WI38 (cell line): ENCODE measurements at regions not wholly inside any gene's neighbourhood (a gene's known extent, or its start where the extent isn't known, plus 50 kb on each side); places are given as distances from the start of the nearest gene placed in this dataset.

Experiments
- H3K4me3 ChIP-seq: 2 replicates; pipeline ENCODE4 v1.5.1; 2011; ENCODE audit warnings: low read depth, mild to moderate bottlenecking, control low read depth, low read length
- TF ChIP-seq, protein P1 (sequence below): IDR thresholded peaks from 2 replicates; pipeline ENCODE4 v1.5.1; 2012; ENCODE audit warnings: low read depth, mild to moderate bottlenecking, control low read depth, low read length

DNA sequence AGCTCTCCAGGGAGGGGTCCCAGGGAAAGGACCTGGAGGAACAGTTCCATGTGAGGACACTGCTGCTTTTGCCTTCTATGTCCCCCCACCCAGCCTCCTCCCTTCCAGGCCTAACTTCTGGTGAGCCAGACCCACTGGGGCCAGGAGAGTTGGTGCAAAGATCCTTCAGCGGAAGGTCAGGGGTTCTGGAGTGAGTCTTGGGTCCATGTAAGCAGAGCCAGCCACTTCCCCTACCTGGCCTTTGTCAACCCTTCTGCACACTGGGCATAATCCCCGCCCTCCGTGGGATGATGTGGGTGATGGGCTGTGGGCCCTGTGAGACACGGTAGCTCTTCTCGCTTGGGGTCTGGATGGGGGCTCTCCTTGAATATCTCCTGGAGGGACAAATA, 76.9 kb downstream of the RHOB start:
- no peak overlapping the region for H3K4me3 ChIP-seq
- TF ChIP-seq, protein P1, sequence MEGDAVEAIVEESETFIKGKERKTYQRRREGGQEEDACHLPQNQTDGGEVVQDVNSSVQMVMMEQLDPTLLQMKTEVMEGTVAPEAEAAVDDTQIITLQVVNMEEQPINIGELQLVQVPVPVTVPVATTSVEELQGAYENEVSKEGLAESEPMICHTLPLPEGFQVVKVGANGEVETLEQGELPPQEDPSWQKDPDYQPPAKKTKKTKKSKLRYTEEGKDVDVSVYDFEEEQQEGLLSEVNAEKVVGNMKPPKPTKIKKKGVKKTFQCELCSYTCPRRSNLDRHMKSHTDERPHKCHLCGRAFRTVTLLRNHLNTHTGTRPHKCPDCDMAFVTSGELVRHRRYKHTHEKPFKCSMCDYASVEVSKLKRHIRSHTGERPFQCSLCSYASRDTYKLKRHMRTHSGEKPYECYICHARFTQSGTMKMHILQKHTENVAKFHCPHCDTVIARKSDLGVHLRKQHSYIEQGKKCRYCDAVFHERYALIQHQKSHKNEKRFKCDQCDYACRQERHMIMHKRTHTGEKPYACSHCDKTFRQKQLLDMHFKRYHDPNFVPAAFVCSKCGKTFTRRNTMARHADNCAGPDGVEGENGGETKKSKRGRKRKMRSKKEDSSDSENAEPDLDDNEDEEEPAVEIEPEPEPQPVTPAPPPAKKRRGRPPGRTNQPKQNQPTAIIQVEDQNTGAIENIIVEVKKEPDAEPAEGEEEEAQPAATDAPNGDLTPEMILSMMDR = no peak

DNA sequence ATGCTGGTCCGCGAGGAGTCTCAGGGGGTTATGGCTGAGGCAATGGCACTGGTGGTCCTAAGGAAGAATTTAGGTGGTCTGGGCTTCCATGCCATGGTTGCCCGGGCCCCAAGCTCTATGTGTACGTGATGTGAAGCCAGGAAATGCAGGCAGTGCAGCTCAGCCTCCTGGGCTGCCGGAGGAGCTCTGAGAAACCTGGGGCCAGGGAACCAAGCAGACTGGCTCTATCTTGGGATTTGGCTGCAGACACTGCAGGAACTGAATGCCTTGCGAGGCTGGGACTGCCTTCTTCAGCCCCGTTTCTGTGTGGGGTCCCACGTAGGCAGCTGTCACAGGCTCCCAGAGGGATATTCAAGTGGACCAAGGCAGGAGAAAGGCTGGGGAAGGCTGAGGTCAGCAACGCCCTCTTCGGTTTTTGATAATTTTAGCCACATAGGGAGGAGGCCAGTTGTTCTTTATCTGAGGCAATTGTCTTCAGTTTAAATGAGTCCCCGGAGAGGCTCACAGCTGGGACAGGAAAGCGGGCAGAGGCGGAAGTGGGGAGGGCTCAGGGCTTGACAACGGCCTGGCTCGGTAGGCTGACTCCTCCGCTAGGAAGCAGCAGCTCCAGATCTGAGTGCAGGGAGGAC, 77.7 kb downstream of the RHOB start:
- TF ChIP-seq, protein P1 = no peak
- H3K4me3 ChIP-seq = no peak overlapping the region

DNA sequence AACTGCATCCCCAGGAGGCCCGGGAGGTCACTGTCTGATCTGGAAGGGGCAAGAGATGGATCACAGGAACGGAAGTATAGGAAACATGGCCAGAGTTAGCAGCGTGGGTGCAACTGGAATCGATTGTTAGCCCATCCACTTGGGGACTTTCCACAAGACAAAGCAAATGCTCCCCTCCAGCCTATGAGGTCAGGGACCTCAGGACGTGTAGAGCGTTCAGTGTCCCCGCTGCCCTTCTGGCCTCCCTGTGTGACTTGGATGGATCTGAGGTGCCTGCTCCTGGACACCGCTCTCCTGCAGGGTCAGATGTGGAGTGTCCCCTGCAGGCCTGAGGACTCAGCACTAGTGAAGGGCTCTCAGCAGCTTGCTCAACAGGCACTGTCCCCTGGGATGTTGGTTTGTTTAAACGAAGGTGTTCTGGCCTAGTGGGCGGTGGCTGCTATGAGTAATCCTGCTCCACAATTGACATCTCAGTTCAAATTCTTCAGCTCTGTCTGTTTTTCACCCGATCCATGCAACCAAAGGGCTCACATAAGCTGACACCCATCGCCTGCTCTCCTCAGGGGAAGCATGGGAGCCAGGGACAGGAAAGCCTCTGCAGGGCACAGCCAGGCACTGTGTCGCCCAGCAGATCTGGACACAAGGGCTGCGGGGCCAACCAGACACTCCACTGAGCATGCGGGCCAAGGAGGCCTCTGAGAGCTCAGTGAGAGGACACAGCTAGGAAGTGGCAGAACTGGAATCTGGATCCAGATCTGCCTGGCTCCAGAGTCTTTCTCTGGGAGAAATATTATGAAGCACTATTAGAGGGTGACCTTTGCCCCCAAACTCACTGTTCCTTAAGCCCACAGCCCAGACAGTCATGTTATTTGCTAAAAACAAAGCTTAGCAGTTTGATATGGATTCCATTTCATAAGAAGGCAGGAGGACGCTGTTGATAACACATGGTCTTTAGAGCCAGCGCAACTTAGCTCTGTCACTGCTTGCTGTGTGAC, 78.5 kb downstream of the RHOB start:
- TF ChIP-seq, protein P1 = no peak
- H3K4me3 ChIP-seq = no peak overlapping the region

DNA sequence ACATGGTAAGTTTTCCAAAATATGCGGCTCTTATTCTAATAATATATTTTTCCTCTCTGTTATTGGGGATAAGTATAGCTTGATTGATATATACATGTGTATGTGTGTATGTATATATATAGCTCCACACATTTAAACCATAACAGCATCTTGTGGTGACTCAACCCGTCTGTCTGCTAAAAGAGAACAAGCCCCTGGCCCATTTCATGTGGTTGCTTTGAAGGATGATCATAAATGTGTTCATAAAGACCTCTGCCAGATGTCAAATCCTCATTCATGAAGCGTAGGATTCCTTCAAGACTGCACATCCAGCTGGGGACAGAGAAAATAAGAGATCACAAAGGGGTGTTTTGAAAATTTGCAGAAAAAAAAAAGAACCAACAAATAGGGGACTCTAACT, 79.3 kb downstream of the RHOB start:
- no peak overlapping the region for H3K4me3 ChIP-seq
- TF ChIP-seq, protein P1 = no peak

DNA sequence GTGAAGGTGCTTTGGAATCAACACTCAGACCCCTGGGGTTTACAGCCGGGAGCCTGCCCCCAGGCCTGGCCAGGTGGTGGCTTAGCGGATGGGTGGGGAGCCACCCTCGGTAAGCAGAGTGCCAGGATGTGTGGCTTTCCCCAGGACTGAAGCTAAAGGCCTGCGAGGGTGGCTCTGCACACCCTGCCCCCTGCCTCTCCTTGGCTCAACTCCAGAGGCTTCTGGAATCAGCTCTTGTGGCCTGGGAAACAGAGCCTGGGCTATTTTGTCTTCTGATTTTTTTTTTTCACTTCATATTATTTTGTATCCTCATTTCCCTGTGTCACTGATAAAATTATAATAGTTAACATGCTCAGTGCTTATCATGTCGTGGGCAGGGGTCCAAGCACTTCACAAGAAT, 79.8 kb downstream of the RHOB start:
- no peak overlapping the region for H3K4me3 ChIP-seq
- TF ChIP-seq, protein P1 = no peak

DNA sequence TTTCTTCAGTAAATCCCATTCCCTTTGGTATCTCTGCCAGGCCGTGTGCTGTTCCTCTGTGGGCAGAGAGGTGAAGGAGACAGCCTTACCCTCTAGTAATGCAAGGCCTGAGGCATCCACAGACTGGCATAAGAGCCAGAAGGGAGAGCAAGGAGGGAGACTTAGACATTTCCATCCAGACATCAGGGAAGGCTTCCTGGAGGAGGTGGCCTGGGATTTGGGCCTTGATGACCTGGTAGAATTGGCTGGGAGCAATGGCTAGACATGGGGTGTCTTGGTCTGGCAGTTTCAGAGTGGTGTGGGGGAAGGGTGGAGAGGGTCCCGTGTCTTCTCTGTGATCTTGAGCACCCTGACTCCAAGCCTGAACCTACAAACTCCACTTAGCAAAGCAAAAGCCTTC, 81.8 kb downstream of the RHOB start:
- TF ChIP-seq, protein P1 = no peak
- no peak overlapping the region for H3K4me3 ChIP-seq

DNA sequence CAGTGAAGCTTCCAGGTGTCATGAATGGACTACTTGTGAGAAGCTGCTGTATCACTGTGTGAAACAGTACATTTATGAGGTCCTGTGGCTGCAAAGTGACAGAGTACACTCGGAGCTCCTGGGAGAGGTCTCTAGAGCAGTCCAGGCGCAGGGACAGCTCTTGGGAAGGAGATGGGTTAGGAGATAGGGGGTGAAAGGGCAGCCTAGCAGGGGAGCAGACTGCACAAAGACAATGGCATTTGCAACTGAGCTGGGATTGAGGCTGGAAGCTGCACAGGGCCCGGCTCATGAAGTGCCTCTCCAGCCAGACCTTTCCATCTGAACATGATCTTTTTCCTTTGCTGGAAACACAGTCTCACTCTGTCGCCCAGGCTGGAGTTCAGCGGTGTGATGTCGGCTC, 83.6 kb downstream of the RHOB start:
- TF ChIP-seq, protein P1 = no peak
- no peak overlapping the region for H3K4me3 ChIP-seq
